Omental fat pad (tissue), 3 donors: ENCODE measurements at regions not wholly inside any gene's neighbourhood (a gene's known extent, or its start where the extent isn't known, plus 50 kb on each side); places are given as distances from the start of the nearest gene placed in this dataset.

Experiments
- ATAC-seq: fragments of 150-250 bp; one replicate; pipeline ENCODE4 v1.9.1; 2016; ENCODE audit warnings: mild to moderate bottlenecking, moderate library complexity; ENCODE audit not compliant: low FRiP score
- DNase-seq: peaks from one replicate; pipeline ENCODE4 v3.0.0-alpha.2; 2019; ENCODE audit warnings: low spot score
- CTCF ChIP-seq, 3 donors: fragments of 450-650 bp; IDR thresholded peaks; one replicate each; pipeline ENCODE4 v1.5.1; 2016 to 2017; ENCODE audit warnings: antibody characterized with exemption in 3 of 3, mild to moderate bottlenecking in 3 of 3, moderate library complexity in 2 of 3

- no peak for ATAC-seq
- no peak for TF ChIP-seq CTCF (IDR thresholded peaks at IDR 0.05)
- DNase-seq = no peak
Measured at GRCh38 chr12:127685491-127685890, 581.5 kb upstream of the TMEM132C start.

- TF ChIP-seq CTCF (IDR thresholded peaks at IDR 0.05) = no peak
- ATAC-seq = no peak
- no peak for DNase-seq
Measured at GRCh38 chr12:127685931-127686330, 581.0 kb upstream of the TMEM132C start.

- ATAC-seq = no peak
Measured at GRCh38 chr12:127687181-127687580, 579.8 kb upstream of the TMEM132C start.

GRCh38 chr12:127688906-127689428 lies 578.0 kb upstream of the TMEM132C start:
- ATAC-seq = no peak
- no peak for TF ChIP-seq CTCF (IDR thresholded peaks at IDR 0.05)

More at GRCh38 chr12:127687181-127687580, 579.8 kb upstream of the TMEM132C start:
- no peak for DNase-seq
- no peak for TF ChIP-seq CTCF (IDR thresholded peaks at IDR 0.05)

GRCh38 chr12:127690161-127690560 lies 576.8 kb upstream of the TMEM132C start:
- no peak for DNase-seq
- no peak for ATAC-seq
- TF ChIP-seq CTCF (IDR thresholded peaks at IDR 0.05) = no peak

More at GRCh38 chr12:127688906-127689428, 578.0 kb upstream of the TMEM132C start:
- DNase-seq = no peak

GRCh38 chr12:127696963-127697362 lies 570.0 kb upstream of the TMEM132C start:
- ATAC-seq = peak; percentile 23
- no peak for DNase-seq
- TF ChIP-seq CTCF (IDR thresholded peaks at IDR 0.05) = no peak

- TF ChIP-seq CTCF (IDR thresholded peaks at IDR 0.05) = no peak
- ATAC-seq = no peak
Measured at GRCh38 chr12:127703026-127703425, 563.9 kb upstream of the TMEM132C start.

More at GRCh38 chr12:127703026-127703425, 563.9 kb upstream of the TMEM132C start:
- DNase-seq = no peak
